Spleen (tissue), 11 donors: ENCODE measurements at regions not wholly inside any gene's neighbourhood (a gene's known extent, or its start where the extent isn't known, plus 50 kb on each side); places are given as distances from the start of the nearest gene placed in this dataset.

Source experiments
- DNase-seq: peaks from one replicate; pipeline ENCODE4 v3.0.0-alpha.2; 2020
- H3K27ac ChIP-seq, 8 donors: fragments of 200-600 bp; sonication (generic) in 7 of 8; 1 replicate in 4 of 8; 2 replicates in 4 of 8; pipeline versions ENCODE4 v1.5.0 to v1.8.0; 2016 to 2021; ENCODE audit warnings: inconsistent platforms in 4 of 8, mild to moderate bottlenecking in 4 of 8, moderate library complexity in 1 of 8
- H3K27me3 ChIP-seq, 7 donors: fragments of 200-600 bp; sonication (generic) in 6 of 7; replicated peaks in 1 of 7; 1 replicate in 4 of 7; 2 replicates in 3 of 7; pipeline versions ENCODE4 v1.5.0 to v1.8.0; 2016 to 2021; ENCODE audit warnings: inconsistent platforms in 3 of 7, mild to moderate bottlenecking in 1 of 7
- H3K36me3 ChIP-seq, 6 donors: fragments of 200-600 bp; sonication (generic) in 5 of 6; 1 replicate in 4 of 6; 2 replicates in 2 of 6; pipeline versions ENCODE4 v1.5.0 to v1.8.0; 2016 to 2021; ENCODE audit warnings: inconsistent platforms in 2 of 6
- H3K4me1 ChIP-seq, 6 donors: fragments of 200-600 bp; sonication (generic) in 5 of 6; 1 replicate in 3 of 6; 2 replicates in 3 of 6; pipeline versions ENCODE4 v1.5.0 to v1.8.0; 2016 to 2021; ENCODE audit warnings: inconsistent platforms in 3 of 6
- H3K4me3 ChIP-seq, 8 donors: fragments of 200-600 bp; sonication (generic) in 7 of 8; 1 replicate in 4 of 8; 2 replicates in 4 of 8; pipeline versions ENCODE4 v1.5.0 to v1.8.0; 2016 to 2021; ENCODE audit warnings: inconsistent platforms in 4 of 8, mild to moderate bottlenecking in 4 of 8, moderate library complexity in 2 of 8
- H3K9me3 ChIP-seq, 8 donors: fragments of 200-600 bp; sonication (generic) in 7 of 8; 1 replicate in 4 of 8; 2 replicates in 4 of 8; pipeline versions ENCODE4 v1.5.0 to v1.8.0; 2016 to 2021; ENCODE audit warnings: inconsistent platforms in 4 of 8
- CTCF ChIP-seq, 11 experiments: fragments of 200-600 bp in 7 of 11; fragments of 450-650 bp in 4 of 11; sonication (generic) in 4 of 11; IDR thresholded peaks in 8 of 11; conservative IDR thresholded peaks in 3 of 11; 1 replicate in 7 of 11; 2 replicates in 4 of 11; pipeline versions ENCODE4 v1.4.0 to v1.8.0; 2016 to 2021; ENCODE audit warnings: antibody characterized with exemption in 11 of 11, inconsistent platforms in 4 of 11, mild to moderate bottlenecking in 1 of 11
- POLR2A ChIP-seq, 3 donors: fragments of 450-650 bp; IDR thresholded peaks; one replicate each; pipeline ENCODE4 v1.5.1; 2017; ENCODE audit warnings: antibody characterized with exemption in 3 of 3, mild to moderate bottlenecking in 1 of 3
- POLR2AphosphoS5 ChIP-seq, 3 donors: sonication (generic); formaldehyde crosslinking; IDR thresholded peaks; one replicate each; pipeline ENCODE4 v1.5.1; 2017; ENCODE audit warnings: antibody characterized with exemption in 3 of 3
- WGBS, 5 donors: extraction: QIAGEN DNeasy Blood & Tissue Kit in 3 of 5; methylation state at CpG; one replicate each; pipeline versions ENCODE4 v1.1.5 to v1.1.7; 2013 to 2018; 5-methylcytosine and 5-hydroxymethylcytosine counted together
- intact Hi-C: fragments of 100-400 bp; cut with DNase I; formaldehyde crosslinking; loops from one replicate; pipeline ENCODE4 v1.15.0; 2023; ENCODE audit warnings: low total_unique reads
- donor health status: healthy with polysubstance abuse.
- donor health status: DM: no; HTN: no; CAD: no; lungs with moderate emphysema.
- donor health status: DM: no; HTN: no; CAD: no.
- donor health status: Bipolar disorder and iron deficiency.
- donor health status: healthy.
- donor health status: DM: no; HTN: no; CAD: no.
- donor health status: DM: yes; HTN: yes; CAD: no.

GRCh38 chr20:19855416-19855815 lies 97.4 kb downstream of the RIN2 start:
- WGBS, 5 donors = 88 to 93% (median 91%) methylated on average over 3 of the region's 3 CpGs
- no peaks in the 10 kb centered on the region for H3K36me3 ChIP-seq
- intact Hi-C loops = no loop called here
- no peak overlapping the region for H3K27ac ChIP-seq
- TF ChIP-seq POLR2AphosphoS5 (IDR thresholded peaks at IDR 0.05) (no peak), POLR2A (IDR thresholded peaks at IDR 0.05) (no peak)
- no peaks in the 10 kb centered on the region for H3K9me3 ChIP-seq
- H3K27me3 ChIP-seq = no peaks in the 10 kb centered on the region
- H3K4me1 ChIP-seq = peaks cover 0 to 3% (median under 1%) of the 10 kb centered on the region in 6 donors
- H3K4me3 ChIP-seq = no peak overlapping the region
- DNase-seq = no peak

GRCh38 chr20:19858466-19859371 lies 100.7 kb downstream of the RIN2 start:
- TF ChIP-seq POLR2A (IDR thresholded peaks at IDR 0.05) (no peak), CTCF (IDR thresholded peaks at IDR 0.05 in 8 of 11, conservative IDR thresholded peaks at IDR 0.05 in 3 of 11) (no peak), POLR2AphosphoS5 (IDR thresholded peaks at IDR 0.05) (no peak)
- DNase-seq = no peak
- no peaks in the 10 kb centered on the region for H3K4me1 ChIP-seq
- 82 to 91% (median 90%) methylated on average over 9 of the region's 9 CpGs for WGBS, 5 donors
- no peaks in the 10 kb centered on the region for H3K36me3 ChIP-seq
- intact Hi-C loops = no loop called here
- H3K9me3 ChIP-seq = no peaks in the 10 kb centered on the region
- H3K27me3 ChIP-seq = no peaks in the 10 kb centered on the region
- H3K27ac ChIP-seq = no peak overlapping the region
- H3K4me3 ChIP-seq = no peak overlapping the region

GRCh38 chr20:19859444-19859843 lies 101.4 kb downstream of the RIN2 start:
- no peaks in the 10 kb centered on the region for H3K27me3 ChIP-seq

GRCh38 chr20:19860737-19861136 lies 102.7 kb downstream of the RIN2 start:
- Histone ChIP-seq H3K9me3 (no peaks in the 10 kb centered on the region), H3K4me1 (no peaks in the 10 kb centered on the region), H3K27me3 (no peaks in the 10 kb centered on the region), H3K4me3 (no peak overlapping the region), H3K36me3 (no peaks in the 10 kb centered on the region), H3K27ac (no peak overlapping the region)
- WGBS, 5 donors = 75 to 83% (median 77%) methylated on average over 2 of the region's 2 CpGs
- intact Hi-C loops = no loop called here
- no peak for DNase-seq
- TF ChIP-seq POLR2AphosphoS5 (IDR thresholded peaks at IDR 0.05) (no peak), POLR2A (IDR thresholded peaks at IDR 0.05) (no peak), CTCF (IDR thresholded peaks at IDR 0.05 in 8 of 11, conservative IDR thresholded peaks at IDR 0.05 in 3 of 11) (no peak)

More at GRCh38 chr20:19859444-19859843, 101.4 kb downstream of the RIN2 start:
- Histone ChIP-seq H3K4me1 (no peaks in the 10 kb centered on the region), H3K27ac (no peak overlapping the region), H3K4me3 (no peak overlapping the region), H3K9me3 (no peaks in the 10 kb centered on the region), H3K36me3 (no peaks in the 10 kb centered on the region)
- TF ChIP-seq POLR2AphosphoS5 (IDR thresholded peaks at IDR 0.05) (no peak), CTCF (IDR thresholded peaks at IDR 0.05 in 8 of 11, conservative IDR thresholded peaks at IDR 0.05 in 3 of 11) (no peak), POLR2A (IDR thresholded peaks at IDR 0.05) (no peak)
- no peak for DNase-seq
- WGBS, 5 donors = 85 to 96% (median 95%) methylated on average over 3 of the region's 3 CpGs
- intact Hi-C loops = no loop called here
